ENCODE measurements at regions not wholly inside any gene's neighbourhood (a gene's known extent, or its start where the extent isn't known, plus 50 kb on each side); places are given as distances from the start of the nearest gene placed in this dataset.
"Not testable (repeated sequence)": the region's sequence is repeated elsewhere in the genome, so short reads cannot be mapped to it uniquely, and the experiment has no call there.

DNA sequence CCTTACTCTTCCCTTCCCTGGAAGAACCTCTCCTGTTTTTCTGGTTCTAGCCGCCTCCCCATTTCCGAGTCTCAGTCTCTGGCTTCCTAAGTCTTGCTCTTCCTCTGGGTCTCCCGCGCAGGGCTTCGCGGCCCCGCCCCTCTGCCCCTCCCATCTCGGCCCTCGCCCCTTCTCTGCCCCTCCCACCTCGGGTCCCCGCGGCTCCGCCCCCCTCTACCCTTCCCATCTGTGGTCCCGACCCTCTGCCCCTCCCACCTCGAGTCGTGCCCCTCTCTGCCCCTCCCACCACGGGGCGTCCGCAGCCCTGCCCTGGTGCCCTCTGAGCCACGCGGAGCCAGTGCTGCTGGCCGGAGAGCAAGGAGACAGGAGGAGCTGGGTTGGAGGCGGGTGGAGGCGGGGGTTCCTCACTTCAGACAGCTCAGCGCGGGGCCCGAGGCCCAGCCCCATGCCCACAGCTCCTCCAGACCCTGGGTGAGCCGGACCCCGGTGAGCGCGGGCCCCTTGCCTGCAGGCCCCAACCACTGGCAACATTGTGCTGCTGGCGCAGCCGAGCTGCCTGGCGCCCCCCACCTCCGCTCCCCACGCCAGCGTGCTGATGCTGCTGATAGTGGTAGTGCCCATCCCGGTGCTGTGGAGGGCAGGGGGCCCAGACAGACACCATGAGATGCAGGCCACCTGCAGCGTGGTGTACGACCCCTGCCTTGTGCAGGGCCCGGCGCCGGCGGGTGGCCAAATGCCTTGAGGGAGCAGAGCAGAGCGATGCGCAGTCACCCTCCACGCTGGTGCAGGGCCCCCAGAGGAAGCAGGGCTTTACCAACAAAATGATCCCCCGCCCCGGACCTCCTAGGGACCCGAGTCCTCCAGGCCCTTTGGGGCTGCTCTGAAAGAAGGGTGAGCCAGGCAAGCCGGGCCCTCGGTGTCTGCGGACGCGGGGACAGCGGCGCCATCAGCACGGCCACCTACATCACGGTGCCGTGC is 2115.3 kb downstream of the TP53TG3F start:
- Histone ChIP-seq H3K9me3 (peaks cover 0 to 98% (median 81%) of the 10 kb centered on the region in 8 donors), H3K4me3 (no peak overlapping the region), H3K27me3 (replicated peaks in 1 of 7) (no peaks in the 10 kb centered on the region), H3K36me3 (no peaks in the 10 kb centered on the region), H3K27ac (no peak overlapping the region), H3K4me1 (no peaks in the 10 kb centered on the region)
- intact Hi-C loops (cut with DNase I; ENCODE audit: low total_unique reads), result no loop called here
- TF ChIP-seq POLR2AphosphoS5 (IDR thresholded peaks at IDR 0.05) (no peak), POLR2A (IDR thresholded peaks at IDR 0.05) (no peak)
- TF ChIP-seq, protein P1, sequence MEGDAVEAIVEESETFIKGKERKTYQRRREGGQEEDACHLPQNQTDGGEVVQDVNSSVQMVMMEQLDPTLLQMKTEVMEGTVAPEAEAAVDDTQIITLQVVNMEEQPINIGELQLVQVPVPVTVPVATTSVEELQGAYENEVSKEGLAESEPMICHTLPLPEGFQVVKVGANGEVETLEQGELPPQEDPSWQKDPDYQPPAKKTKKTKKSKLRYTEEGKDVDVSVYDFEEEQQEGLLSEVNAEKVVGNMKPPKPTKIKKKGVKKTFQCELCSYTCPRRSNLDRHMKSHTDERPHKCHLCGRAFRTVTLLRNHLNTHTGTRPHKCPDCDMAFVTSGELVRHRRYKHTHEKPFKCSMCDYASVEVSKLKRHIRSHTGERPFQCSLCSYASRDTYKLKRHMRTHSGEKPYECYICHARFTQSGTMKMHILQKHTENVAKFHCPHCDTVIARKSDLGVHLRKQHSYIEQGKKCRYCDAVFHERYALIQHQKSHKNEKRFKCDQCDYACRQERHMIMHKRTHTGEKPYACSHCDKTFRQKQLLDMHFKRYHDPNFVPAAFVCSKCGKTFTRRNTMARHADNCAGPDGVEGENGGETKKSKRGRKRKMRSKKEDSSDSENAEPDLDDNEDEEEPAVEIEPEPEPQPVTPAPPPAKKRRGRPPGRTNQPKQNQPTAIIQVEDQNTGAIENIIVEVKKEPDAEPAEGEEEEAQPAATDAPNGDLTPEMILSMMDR (IDR thresholded peaks at IDR 0.05 in 8 of 11, conservative IDR thresholded peaks at IDR 0.05 in 3 of 11), result no peak
- no peak for DNase-seq
- 56 to 68% (median 62%) methylated on average over 44 to 60 of the region's 60 CpGs for WGBS, 5 donors

DNA sequence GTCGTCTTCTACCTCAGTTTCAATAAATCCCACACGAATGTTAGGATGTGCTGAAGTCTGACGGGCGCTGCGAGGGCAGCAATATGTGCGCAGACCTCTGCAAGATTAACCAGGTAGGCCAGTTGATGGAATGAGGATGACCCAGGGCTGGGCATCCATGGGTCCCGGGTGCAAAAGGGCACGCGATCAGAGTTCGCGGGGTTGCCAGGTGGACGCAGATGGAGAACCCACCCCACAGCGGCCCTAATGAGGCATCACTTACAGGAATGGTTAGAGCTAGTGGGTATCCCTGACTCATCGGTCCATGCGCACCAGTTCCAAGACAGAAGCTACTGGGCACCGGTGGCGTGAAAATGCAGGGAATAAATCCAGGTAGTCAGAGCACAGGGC is 2116.0 kb downstream of the TP53TG3F start:
- Histone ChIP-seq H3K9me3 (peaks cover 0 to 100% (median 82%) of the 10 kb centered on the region in 8 donors), H3K27me3 (replicated peaks in 1 of 7) (no peaks in the 10 kb centered on the region), H3K36me3 (no peaks in the 10 kb centered on the region), H3K4me1 (no peaks in the 10 kb centered on the region), H3K4me3 (no peak overlapping the region), H3K27ac (no peak overlapping the region)
- 77 to 85% (median 79%) methylated on average over 16 to 17 of the region's 17 CpGs for WGBS, 5 donors
- intact Hi-C loops (cut with DNase I; ENCODE audit: low total_unique reads), result no loop called here
- TF ChIP-seq POLR2A (IDR thresholded peaks at IDR 0.05) (no peak), POLR2AphosphoS5 (IDR thresholded peaks at IDR 0.05) (no peak)
- TF ChIP-seq, protein P1 (IDR thresholded peaks at IDR 0.05 in 8 of 11, conservative IDR thresholded peaks at IDR 0.05 in 3 of 11), result no peak
- no peak for DNase-seq

DNA sequence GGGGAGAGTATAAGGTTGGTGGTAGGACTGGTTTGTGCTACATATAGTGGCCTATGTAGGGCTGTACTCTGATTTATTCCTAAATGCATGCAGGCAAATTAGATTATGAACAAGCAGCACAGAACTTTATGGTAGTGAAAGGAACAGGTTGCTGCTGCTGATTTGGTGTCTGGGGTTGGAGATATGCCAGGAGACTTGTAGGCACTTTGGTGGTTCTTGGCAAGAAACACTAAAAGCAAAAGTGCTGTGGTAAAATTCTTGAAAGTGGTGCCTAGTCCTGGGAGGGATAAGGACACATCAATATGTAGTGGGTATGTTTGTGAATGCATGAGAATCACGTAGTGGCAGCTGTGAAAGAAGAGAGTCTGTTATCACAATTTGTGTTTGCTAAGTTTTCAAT is 2126.0 kb downstream of the TP53TG3F start:
- no peaks in the 10 kb centered on the region for H3K4me1 ChIP-seq
- WGBS, 5 donors, result 19 to 58% (median 32%) methylated on average over 1 of the region's 1 CpG
- TF ChIP-seq, protein P1 (IDR thresholded peaks at IDR 0.05 in 8 of 11, conservative IDR thresholded peaks at IDR 0.05 in 3 of 11), result no peak
- TF ChIP-seq POLR2AphosphoS5 (IDR thresholded peaks at IDR 0.05) (no peak), POLR2A (IDR thresholded peaks at IDR 0.05) (no peak)

DNA sequence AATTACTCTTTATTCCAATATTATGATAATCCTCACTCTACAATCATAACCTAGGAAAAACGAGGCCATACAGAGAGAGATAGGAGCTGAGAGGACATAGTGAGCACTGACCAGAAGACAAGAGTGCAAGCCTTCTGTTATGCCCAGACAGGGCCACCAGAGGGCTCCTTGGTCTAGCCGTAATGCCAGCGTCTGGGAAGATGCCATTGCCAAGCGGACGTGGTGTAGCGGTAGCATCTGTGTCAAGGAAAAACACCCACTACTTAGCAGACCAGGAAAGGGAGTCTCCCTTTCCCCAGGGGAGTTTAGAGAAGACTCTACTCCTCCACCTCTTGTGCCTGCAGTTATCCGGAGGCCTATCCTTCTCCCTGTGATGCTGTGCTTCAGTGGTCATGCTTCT is 2131.5 kb downstream of the TP53TG3F start:
- intact Hi-C loops (cut with DNase I; ENCODE audit: low total_unique reads); H3K36me3 ChIP-seq; DNase-seq; H3K27ac ChIP-seq; H3K4me1 ChIP-seq; H3K4me3 ChIP-seq; H3K27me3 ChIP-seq (replicated peaks in 1 of 7): not testable (repeated sequence)
- peaks cover 0 to 78% (median 50%) of the 10 kb centered on the region in 8 donors for H3K9me3 ChIP-seq
- 65 to 73% (median 70%) methylated on average over 7 of the region's 7 CpGs for WGBS, 5 donors

More for the DNA sequence above, 2126.0 kb downstream of the TP53TG3F start:
- Histone ChIP-seq H3K4me3 (no peak overlapping the region), H3K27me3 (replicated peaks in 1 of 7) (no peaks in the 10 kb centered on the region), H3K9me3 (peaks cover 0 to 63% (median 44%) of the 10 kb centered on the region in 8 donors), H3K27ac (no peak overlapping the region), H3K36me3 (no peaks in the 10 kb centered on the region)
- intact Hi-C loops (cut with DNase I; ENCODE audit: low total_unique reads), result no loop called here
- DNase-seq, result no peak
